ENCODE measurements at regions not wholly inside any gene's neighbourhood (a gene's known extent, or its start where the extent isn't known, plus 50 kb on each side); places are given as distances from the start of the nearest gene placed in this dataset.

DNA sequence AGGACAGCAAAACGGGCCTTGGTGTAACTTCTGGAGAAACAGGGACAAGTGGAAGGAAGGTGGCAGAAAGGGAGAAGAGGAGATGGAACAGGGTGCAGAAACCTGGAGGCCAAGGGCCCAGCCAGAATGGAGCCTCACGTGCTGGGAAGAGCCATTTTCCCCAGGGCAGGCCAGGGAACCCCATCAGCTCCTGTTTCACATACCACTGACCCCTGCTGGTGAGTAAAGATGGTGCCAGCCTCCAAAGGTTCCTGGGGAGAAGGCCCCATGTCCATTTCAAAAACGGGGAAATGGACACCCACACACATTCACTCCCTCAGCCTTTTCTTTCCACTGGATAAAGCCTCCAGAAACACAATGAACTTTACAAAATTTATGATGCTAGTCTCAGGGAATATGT lies 57.6 kb upstream of the JUN start (continued):
- TF ChIP-seq KDM5A (IDR thresholded peaks at IDR 0.05; ENCODE audit: low read length) (no peak), EGR1 (IDR thresholded peaks at IDR 0.05; ENCODE audit: borderline replicate concordance, low read depth, low read length) (no peak), NRF1 (IDR thresholded peaks at IDR 0.05; ENCODE audit: low read depth, low read length) (no peak), SUZ12 (IDR thresholded peaks at IDR 0.05; ENCODE audit: low read length) (no peak), JUN (IDR thresholded peaks at IDR 0.05; ENCODE audit: low read depth, low read length) (no peak), SIN3A (conservative IDR thresholded peaks at IDR 0.05 in 1 of 2, IDR thresholded peaks at IDR 0.05 in 1 of 2; ENCODE audit: low read depth in 1 of 2, low read length in 2 of 2) (no peak), NANOG (IDR thresholded peaks at IDR 0.05; ENCODE audit: insufficient read depth, low read depth, low read length, poor library complexity, severe bottlenecking) (no peak), CTBP2 (IDR thresholded peaks at IDR 0.05; ENCODE audit: borderline replicate concordance, insufficient read depth, insufficient read length, low read length) (no peak), KDM4A (IDR thresholded peaks at IDR 0.05; ENCODE audit: low read depth, low read length, severe bottlenecking) (no peak)
- TF ChIP-seq, protein P1, sequence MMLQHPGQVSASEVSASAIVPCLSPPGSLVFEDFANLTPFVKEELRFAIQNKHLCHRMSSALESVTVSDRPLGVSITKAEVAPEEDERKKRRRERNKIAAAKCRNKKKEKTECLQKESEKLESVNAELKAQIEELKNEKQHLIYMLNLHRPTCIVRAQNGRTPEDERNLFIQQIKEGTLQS (IDR thresholded peaks at IDR 0.05; ENCODE audit: insufficient read depth, low read depth, low read length) = no peak
- TF ChIP-seq, protein P2, sequence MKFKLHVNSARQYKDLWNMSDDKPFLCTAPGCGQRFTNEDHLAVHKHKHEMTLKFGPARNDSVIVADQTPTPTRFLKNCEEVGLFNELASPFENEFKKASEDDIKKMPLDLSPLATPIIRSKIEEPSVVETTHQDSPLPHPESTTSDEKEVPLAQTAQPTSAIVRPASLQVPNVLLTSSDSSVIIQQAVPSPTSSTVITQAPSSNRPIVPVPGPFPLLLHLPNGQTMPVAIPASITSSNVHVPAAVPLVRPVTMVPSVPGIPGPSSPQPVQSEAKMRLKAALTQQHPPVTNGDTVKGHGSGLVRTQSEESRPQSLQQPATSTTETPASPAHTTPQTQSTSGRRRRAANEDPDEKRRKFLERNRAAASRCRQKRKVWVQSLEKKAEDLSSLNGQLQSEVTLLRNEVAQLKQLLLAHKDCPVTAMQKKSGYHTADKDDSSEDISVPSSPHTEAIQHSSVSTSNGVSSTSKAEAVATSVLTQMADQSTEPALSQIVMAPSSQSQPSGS (IDR thresholded peaks at IDR 0.05; ENCODE audit: low read length) = no peak
- TF ChIP-seq, protein P3, sequence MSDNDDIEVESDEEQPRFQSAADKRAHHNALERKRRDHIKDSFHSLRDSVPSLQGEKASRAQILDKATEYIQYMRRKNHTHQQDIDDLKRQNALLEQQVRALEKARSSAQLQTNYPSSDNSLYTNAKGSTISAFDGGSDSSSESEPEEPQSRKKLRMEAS (IDR thresholded peaks at IDR 0.05) = no peak

Measured in H1 (cell line).